Skin epidermis (tissue), 12 donors: ENCODE measurements at regions not wholly inside any gene's neighbourhood (a gene's known extent, or its start where the extent isn't known, plus 50 kb on each side); places are given as distances from the start of the nearest gene placed in this dataset.

ENCODE experiments used
- H3K27ac ChIP-seq, 21 experiments: fragments of 200-600 bp; sonication (generic) in 11 of 21; one replicate each; pipeline ENCODE4 v1.5.0; 2020; ENCODE audit warnings: mild to moderate bottlenecking in 3 of 21, inconsistent platforms in 2 of 21, moderate library complexity in 2 of 21
- H3K4me3 ChIP-seq, 7 experiments: fragments of 200-600 bp; sonication (generic) in 2 of 7; one replicate each; pipeline ENCODE4 v1.5.0; 2020; ENCODE audit warnings: inconsistent platforms in 2 of 7, mild to moderate bottlenecking in 2 of 7, moderate library complexity in 1 of 7

DNA sequence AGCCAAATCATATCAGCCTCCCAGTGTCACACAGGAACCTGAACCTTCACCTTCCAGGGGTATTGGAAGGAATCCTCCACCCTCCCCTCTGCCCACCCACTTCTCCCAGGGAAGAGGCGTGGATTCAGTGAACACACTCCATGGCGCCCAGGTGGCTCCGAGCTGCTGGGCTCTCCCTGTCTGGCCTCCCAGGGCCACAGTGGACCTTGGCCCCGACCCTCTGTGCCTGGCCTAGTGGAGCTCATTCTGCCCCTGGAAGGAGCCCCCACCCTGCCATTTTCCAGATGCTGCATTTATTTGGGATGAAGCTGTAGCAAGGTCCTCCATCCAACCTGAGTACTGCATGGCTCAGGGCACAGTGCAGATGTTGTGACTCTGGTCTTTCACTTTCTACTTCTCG is 1340.1 kb downstream of the TBC1D22A start:
- no peak overlapping the region for H3K4me3 ChIP-seq
- no peak overlapping the region for H3K27ac ChIP-seq

DNA sequence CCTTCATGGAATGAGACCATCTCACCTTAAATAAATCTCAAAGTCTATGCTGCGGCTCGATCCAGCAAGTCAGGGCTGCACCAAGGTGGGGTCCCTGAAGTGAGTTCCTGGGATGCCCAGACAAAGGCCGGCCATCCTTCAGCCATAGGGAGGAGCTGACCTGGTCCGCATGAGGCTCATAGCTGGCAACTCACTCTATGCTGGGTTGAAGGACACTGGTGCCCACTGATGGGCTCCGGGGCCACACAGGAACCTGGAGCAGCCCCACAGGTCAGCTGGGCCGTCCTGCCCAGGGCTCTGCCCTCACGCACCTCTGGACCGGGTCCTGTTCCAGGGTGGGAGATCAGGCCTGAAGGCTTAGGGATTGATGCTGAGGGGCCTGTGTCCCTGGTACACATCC is 1339.3 kb downstream of the TBC1D22A start:
- H3K27ac ChIP-seq = no peak overlapping the region
- H3K4me3 ChIP-seq = no peak overlapping the region

- H3K4me3 ChIP-seq = no peak overlapping the region
- H3K27ac ChIP-seq = no peak overlapping the region
These were observed 1338.4 kb downstream of the TBC1D22A start for GRCh38 chr22:48100685-48101417.

DNA sequence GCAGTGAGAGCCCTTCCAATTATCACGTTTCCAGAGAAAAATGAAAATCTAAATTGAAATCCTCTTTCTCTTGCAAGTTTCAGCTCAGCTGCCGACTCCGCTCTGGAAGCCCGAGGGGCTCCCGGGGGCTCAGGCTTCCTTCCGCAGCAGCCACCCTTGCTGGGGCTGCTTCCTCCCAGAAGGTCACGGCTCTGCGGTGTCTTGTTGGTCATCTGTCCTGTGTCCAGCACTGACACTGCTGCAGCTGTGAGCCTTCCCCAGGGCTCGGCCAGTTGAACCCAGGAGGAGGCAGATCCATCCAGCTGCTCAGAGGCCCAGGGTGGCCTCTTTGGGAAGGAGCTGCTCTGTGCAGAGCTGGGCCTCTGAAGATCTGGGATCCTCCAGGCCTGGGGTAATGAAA is 1337.2 kb downstream of the TBC1D22A start:
- Histone ChIP-seq H3K27ac (no peak overlapping the region), H3K4me3 (no peak overlapping the region)

DNA sequence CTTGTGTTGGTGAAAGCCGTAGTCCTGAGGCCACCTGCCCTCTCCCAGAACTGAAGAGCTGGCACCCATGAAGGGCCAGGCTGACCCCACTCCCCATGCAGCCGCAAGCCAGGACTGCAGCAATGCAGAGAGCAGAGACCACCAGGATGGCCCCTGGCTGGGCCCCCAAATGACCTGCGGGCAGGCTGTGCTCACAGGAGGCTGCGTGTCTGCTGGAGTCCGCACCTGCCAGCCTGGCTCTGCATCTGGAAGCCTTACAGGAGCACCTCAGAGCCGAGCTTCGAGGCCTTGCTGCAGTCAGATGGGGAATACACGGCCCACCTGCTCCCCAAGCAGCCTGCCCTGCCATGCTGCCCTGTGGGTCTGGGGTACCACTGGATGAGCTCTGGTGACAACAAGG is 1336.8 kb downstream of the TBC1D22A start:
- Histone ChIP-seq H3K4me3 (no peak overlapping the region), H3K27ac (peak overlapping the region in 9 of 21 experiments; percentile 7 to 80 (median 32))

DNA sequence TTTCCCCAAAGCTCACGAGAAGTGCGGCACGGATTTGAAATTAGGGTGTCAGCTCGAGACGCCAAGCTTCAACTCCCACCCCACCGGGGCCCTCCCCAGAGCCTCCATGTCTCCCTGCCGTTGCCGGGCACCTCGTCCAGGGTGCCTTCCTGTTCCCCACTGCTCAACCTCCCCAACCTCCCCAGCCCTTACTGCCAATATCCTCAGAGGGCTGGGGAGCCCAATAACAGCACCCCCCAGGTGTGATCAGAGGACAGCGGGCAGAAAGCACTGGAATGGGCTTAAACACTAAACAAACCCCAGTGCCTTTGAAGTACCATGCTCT is 1336.4 kb downstream of the TBC1D22A start:
- no peak overlapping the region for H3K4me3 ChIP-seq
- H3K27ac ChIP-seq = peak overlapping the region in 10 of 21 experiments; percentile 14 to 80 (median 52)

DNA sequence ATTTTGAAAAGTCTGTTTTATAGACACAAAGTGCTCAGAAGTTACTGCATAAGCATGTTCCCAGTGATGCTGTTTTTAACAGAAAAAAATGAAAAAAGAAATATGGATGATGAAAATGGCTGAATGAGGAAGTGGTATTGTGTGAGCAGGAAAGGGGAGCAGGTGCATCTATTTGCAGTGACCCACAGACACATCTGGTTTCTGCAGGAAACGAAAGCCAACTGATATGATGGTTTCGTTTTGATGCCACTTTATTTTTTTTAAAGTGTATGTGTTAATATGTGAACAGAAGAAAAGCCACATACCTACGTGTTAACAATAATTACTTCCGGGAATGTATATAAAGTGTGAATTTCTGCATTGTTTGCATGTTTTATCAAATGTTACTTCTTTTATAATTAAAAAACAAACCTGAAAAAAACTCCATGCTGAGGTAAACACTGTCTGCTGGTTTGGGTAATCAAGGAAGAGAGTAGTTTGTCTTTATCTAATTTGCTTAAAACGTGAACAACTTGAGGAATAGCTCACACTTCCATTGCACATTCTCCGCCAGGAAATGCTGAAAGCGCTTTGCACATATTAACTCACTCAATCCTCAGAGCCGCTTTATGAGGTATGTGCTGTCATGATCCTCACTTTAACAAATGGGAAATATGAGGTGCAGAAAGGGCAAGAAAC is 1335.9 kb downstream of the TBC1D22A start:
- Histone ChIP-seq H3K27ac (peak overlapping the region in 10 of 21 experiments; percentile 14 to 80 (median 54)), H3K4me3 (no peak overlapping the region)

DNA sequence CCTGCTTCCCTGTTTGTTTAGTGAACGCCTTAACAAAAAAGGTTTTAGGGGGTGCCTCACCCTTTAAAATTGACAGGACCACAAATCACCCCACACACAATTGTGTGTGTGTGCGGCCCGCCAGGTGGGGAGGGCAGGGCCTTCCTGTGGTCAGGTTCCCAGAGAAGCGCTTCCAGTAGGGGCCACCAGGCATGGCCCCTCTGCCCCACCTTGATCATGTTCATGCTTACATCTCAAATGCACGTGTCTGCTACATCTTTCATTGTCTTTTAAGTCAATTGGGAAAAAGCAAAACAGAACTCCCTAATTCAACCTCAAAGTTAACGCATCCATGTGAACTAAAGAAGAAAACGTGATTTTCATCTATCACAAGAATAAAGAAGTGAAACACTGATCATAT is 1335.3 kb downstream of the TBC1D22A start:
- Histone ChIP-seq H3K27ac (peak overlapping the region in 10 of 21 experiments; percentile 14 to 80 (median 54)), H3K4me3 (no peak overlapping the region)

GRCh38 chr22:48096851-48097665 is 1334.6 kb downstream of the TBC1D22A start:
- peak overlapping the region in 9 of 21 experiments; percentile 33 to 80 (median 54) for H3K27ac ChIP-seq
- H3K4me3 ChIP-seq = no peak overlapping the region

GRCh38 chr22:48096411-48096810 is 1334.0 kb downstream of the TBC1D22A start:
- H3K4me3 ChIP-seq = no peak overlapping the region
- H3K27ac ChIP-seq = no peak overlapping the region

DNA sequence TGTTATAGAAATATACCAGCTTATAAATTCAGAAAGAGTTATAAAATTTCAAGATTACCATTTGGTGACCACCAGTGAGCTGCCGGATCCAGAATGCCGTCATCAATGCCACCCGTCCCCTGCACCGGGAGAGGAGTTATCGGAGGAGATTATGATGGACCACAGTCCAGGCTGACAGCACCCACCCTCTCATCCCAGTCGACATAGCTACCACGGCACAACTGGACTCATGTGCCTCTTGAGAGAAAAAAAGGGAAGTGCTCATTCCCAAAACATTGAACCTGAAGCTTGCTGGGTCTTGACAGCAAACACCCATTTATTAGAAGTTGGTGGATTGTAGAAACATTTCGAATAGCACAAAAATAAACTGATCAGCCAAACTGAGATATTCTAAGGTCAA is 1331.5 kb downstream of the TBC1D22A start:
- Histone ChIP-seq H3K27ac (no peak overlapping the region), H3K4me3 (no peak overlapping the region)

DNA sequence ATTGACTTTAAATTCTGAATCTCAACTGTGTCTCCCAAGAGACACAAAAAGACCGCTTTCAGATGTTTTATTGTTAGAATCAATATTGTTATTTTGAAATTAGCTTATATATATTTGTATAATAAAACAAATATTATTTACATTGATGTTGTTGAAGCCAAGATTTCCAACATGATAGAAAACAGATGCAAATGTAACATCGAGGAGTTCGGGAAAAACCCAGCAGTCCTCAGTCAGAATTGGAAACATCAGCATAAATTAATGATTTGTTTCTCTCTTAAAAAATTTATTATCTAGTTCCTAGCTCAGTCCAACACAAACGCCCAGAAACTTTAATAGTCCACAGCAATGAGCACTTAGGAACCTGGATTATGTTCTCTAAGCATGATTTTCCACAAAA is 1330.4 kb downstream of the TBC1D22A start:
- H3K4me3 ChIP-seq = no peak overlapping the region
- H3K27ac ChIP-seq = no peak overlapping the region

DNA sequence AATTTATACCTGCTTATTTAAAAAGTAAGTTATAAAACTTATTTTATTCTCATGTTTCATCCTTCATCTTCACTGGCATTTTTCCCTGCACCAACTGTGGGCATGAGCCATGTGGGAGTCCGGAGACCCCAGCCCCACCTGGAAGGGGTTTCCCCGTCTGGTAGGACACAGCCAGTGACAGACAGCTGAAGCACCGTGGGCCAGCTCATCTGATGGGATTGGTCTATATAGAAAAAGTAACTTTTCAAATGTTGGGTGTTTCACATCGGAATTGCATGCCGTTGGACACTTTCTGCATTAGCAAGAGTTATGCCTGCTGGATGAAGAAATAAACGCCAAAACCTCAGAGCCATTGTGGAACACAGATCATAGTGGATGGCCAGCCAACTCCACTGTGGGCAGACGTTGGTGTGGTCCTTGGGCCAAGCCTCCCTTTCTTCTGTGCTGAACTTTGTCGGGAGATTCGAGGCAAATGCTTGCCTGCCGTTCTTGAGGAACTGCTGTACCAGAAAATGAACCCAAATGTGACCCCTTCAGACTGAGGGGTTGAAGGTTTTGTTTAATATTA is 1329.3 kb downstream of the TBC1D22A start:
- H3K4me3 ChIP-seq = no peak overlapping the region

GRCh38 chr22:48091060-48091650 is 1328.7 kb downstream of the TBC1D22A start:
- no peak overlapping the region for H3K4me3 ChIP-seq
- no peak overlapping the region for H3K27ac ChIP-seq

More for the DNA sequence above, 1329.3 kb downstream of the TBC1D22A start:
- no peak overlapping the region for H3K27ac ChIP-seq

- Histone ChIP-seq H3K27ac (peak overlapping the region in 4 of 21 experiments; percentile 45 to 59 (median 50)), H3K4me3 (peak overlapping the region in 2 of 7 experiments; percentile 7 to 29)
These were observed 1327.9 kb downstream of the TBC1D22A start for GRCh38 chr22:48090332-48090672.

GRCh38 chr22:48089601-48090331 is 1327.3 kb downstream of the TBC1D22A start:
- peak overlapping the region in 1 of 7 experiments; percentile 29 for H3K4me3 ChIP-seq
- H3K27ac ChIP-seq = peak overlapping the region in 6 of 21 experiments; percentile 20 to 59 (median 46)

- no peak overlapping the region for H3K4me3 ChIP-seq
- peak overlapping the region in 3 of 21 experiments; percentile 35 to 50 (median 45) for H3K27ac ChIP-seq
These were observed 1326.6 kb downstream of the TBC1D22A start for GRCh38 chr22:48088926-48089536.

GRCh38 chr22:48088251-48088650 is 1325.8 kb downstream of the TBC1D22A start:
- no peak overlapping the region for H3K4me3 ChIP-seq
- no peak overlapping the region for H3K27ac ChIP-seq
